C4-2B (cell line): ENCODE measurements at regions not wholly inside any gene's neighbourhood (a gene's known extent, or its start where the extent isn't known, plus 50 kb on each side); places are given as distances from the start of the nearest gene placed in this dataset.

Experiments
- CTCF ChIP-seq: fragments of 450-650 bp; conservative IDR thresholded peaks from 2 replicates; pipeline ENCODE4 v1.5.1; 2017; ENCODE audit warnings: mild to moderate bottlenecking
- ZFX ChIP-seq: fragments of 450-650 bp; IDR thresholded peaks from 2 replicates; pipeline ENCODE4 v1.6.1; 2017

- no peak for TF ChIP-seq CTCF
- no peak for TF ChIP-seq ZFX
Observed at GRCh38 chr1:5343256-5344020, 648.8 kb downstream of the NPHP4 start.
